ENCODE measurements at regions not wholly inside any gene's neighbourhood (a gene's known extent, or its start where the extent isn't known, plus 50 kb on each side); places are given as distances from the start of the nearest gene placed in this dataset.
"Not testable (repeated sequence)": the region's sequence is repeated elsewhere in the genome, so short reads cannot be mapped to it uniquely, and the experiment has no call there.

GRCh38 chr5:109989994-109990722, 300.4 kb downstream of the MAN2A1 start:
- DNase-seq (ENCODE audit: low read depth in 2 of 2) = no peak

GRCh38 chr5:109990723-109991359, 301.1 kb downstream of the MAN2A1 start:
- DNase-seq (ENCODE audit: low read depth in 2 of 2) = no peak

DNA sequence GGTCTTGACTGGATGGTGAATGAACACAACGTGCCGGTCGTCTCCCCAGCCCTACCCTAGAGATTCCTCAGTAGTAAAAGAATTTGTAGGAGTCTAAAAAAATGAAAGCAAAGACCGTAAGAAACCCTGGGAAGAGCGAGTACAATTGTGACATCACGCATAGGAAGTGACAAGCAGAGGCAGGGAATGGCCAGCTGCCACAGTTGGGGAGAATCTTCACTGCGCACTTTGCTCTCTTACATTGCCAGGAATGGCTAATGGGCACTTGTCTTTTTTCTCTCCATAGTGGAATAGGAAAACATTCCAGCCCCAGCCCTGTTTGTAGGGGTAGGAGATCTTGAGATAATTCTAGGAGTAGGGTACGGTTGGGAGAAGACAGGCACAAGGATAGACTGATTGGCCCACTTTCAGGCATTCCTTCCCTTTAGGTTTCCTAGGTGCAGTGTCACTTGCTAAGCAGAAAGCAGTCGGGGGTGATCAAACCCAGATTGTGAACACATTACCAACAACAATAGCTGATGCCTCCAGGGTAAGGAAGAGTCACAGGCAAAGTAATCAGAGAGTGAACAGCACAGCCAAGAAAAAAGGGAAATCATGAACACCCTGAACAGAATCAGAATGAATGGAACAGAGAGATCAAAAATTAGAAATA, 302.7 kb downstream of the MAN2A1 start:
- no peak for DNase-seq (ENCODE audit: low read depth in 2 of 2)

DNA sequence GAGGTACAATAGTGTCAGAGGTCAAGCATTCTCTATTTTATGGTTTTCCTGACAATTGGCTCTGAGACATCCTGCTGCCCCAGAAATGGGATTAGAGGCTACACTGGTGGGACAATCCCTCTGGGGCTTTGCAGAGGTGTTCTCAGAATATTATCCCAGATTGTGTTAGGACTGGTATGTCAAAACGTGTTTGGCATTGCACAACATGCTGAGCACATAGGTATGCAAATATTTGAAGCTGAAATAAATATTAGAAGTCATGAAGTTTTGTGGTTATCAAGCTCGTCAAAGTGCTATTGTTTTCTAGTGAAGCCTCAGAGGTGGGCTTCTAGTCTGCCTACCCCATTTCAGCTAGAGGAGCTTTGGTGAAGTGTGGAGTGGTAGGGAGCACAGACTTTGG, 304.4 kb downstream of the MAN2A1 start:
- DNase-seq (ENCODE audit: low read depth in 2 of 2) = no peak

DNA sequence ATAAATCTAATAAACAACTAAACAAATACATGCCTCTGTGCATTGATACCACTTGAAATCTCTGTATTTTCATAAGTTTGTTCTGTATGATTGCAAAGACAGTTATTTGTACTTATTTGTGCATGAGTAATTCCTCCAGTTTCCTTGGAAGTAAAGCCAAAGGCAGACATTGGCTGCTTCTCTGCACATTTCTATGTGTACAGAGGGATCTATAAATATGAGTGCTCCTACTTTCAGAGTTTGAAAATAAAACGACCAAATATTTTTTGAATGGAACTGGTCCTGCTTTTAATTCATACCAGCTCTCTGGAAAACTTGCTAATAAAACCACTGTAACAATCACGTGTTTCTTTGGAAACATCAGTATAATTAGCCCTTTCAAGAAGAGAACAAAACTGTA, 306.5 kb downstream of the MAN2A1 start:
- DNase-seq (ENCODE audit: low read depth in 2 of 2) = no peak

- DNase-seq (ENCODE audit: low read depth in 2 of 2) = no peak
These were observed 307.4 kb downstream of the MAN2A1 start for GRCh38 chr5:109997161-109997560.

GRCh38 chr5:109998208-109998607, 308.5 kb downstream of the MAN2A1 start:
- no peak for DNase-seq (ENCODE audit: low read depth in 2 of 2)

GRCh38 chr5:109998726-109999125, 309.0 kb downstream of the MAN2A1 start:
- no peak for DNase-seq (ENCODE audit: low read depth in 2 of 2)

- no peak for DNase-seq (ENCODE audit: low read depth in 2 of 2)
These were observed 311.9 kb downstream of the MAN2A1 start for GRCh38 chr5:110001648-110002047.

GRCh38 chr5:110002652-110003051, 312.9 kb downstream of the MAN2A1 start:
- DNase-seq (ENCODE audit: low read depth in 2 of 2) = no peak

DNA sequence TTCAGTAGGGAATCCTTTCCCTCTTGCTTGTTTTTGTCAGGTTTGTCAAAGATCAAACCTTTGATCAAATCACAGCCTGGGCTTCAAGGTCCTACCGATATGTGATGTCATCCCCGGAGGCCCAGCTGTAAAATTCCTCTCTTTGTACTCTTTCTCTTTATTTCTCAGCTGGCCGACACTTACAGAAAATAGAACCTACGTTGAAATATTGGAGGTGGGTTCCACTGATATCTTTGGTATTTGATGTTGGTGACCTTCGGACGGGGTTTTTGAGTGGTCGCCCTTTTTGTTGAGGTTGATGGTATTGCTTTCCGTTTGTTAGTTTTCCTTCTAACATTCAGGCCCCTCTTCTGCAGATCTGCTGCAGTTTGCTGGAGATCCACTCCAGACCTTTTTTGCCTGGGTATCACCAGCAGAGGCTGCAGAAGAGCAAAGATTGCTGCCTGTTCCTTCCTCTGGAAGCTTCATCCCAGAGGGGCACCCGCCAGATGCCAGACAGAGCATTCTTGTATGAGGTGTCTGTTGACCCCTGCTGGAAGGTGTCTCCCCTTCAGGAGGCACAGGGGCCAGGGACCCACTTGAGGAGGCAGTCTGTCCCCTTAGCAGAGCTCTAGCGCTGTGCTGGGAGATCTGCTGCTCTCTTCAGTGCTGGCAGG, 316.3 kb downstream of the MAN2A1 start:
- DNase-seq (ENCODE audit: low read depth in 2 of 2) = not testable (repeated sequence)

- DNase-seq (ENCODE audit: low read depth in 2 of 2) = no peak
These were observed 317.4 kb downstream of the MAN2A1 start for GRCh38 chr5:110007101-110007500.

DNA sequence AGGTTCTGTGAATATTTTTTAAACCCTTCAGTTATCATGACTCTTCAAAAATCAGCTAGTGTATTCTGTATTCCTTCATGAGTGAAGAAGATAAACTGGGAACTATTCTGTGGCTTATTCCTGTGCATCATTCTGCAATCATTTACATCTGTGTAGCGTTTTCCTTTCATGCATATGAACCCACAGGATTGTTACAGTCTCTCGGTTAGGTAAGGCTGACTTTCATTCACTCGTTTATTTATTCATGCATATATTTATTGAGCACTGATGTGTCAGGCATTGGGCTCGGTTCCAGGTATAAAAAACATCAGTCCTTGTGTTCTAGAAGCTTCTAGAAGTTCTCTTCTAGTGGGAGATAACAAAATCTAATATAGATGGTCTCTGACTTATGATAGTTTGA, 318.4 kb downstream of the MAN2A1 start:
- DNase-seq (ENCODE audit: low read depth in 2 of 2) = no peak

GRCh38 chr5:110012145-110012544, 322.4 kb downstream of the MAN2A1 start:
- no peak for DNase-seq (ENCODE audit: low read depth in 2 of 2)

- no peak for DNase-seq (ENCODE audit: low read depth in 2 of 2)
These were observed 323.3 kb downstream of the MAN2A1 start for GRCh38 chr5:110013017-110013416.

- DNase-seq (ENCODE audit: low read depth in 2 of 2) = no peak
These were observed 328.1 kb downstream of the MAN2A1 start for GRCh38 chr5:110017854-110018253.

- DNase-seq (ENCODE audit: low read depth in 2 of 2) = no peak
These were observed 328.8 kb downstream of the MAN2A1 start for GRCh38 chr5:110018509-110018908.

- DNase-seq (ENCODE audit: low read depth in 2 of 2) = no peak
These were observed 329.4 kb downstream of the MAN2A1 start for GRCh38 chr5:110019119-110019518.

DNA sequence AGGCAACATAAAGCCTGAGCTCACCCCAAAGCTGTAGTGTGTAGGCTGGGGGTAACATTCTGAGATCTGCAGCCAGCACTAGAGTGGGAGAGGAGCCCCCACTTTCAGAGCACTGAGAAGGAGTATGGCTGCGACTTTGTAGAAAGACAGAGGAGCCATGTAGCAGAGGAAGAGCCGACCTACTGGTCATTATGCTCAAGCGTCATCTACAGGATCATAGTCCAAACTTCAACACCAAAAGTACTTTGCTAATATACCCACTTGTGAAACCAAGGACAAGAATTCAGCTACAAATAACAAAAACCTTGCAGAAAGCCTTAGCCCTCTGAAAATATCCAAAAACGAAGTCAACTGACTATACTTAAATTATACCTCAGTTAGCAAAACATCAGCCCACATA, 330.1 kb downstream of the MAN2A1 start:
- DNase-seq (ENCODE audit: low read depth in 2 of 2) = no peak

DNA sequence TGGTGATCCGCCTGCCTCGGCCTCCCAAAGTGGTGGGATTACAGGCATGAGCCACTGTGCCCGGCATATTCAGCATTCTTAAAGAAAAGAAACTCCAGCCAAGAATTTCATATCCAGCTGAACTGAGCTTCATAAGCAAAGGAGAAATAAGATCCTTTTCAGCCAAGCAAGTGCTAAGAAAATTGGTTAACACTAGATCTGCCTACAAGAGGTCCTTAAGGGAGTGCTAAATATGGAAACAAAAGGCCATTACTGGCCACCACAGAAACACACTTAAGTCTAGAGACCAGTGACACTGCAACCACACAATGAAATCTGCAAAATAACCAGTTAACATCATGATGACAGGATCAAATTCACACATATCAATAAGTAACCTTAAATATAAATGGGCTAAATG, 331.5 kb downstream of the MAN2A1 start:
- no peak for DNase-seq (ENCODE audit: low read depth in 2 of 2)

GRCh38 chr5:110025160-110025559, 335.4 kb downstream of the MAN2A1 start:
- no peak for DNase-seq (ENCODE audit: low read depth in 2 of 2)

- no peak for DNase-seq (ENCODE audit: low read depth in 2 of 2)
These were observed 338.0 kb downstream of the MAN2A1 start for GRCh38 chr5:110027527-110028322.
